NCI-H146 treated with DMSO at 0.1 percent for 48 hours (cell line): ENCODE measurements at regions not wholly inside any gene's neighbourhood (a gene's known extent, or its start where the extent isn't known, plus 50 kb on each side); places are given as distances from the start of the nearest gene placed in this dataset.
A peak's percentile ranks its signal among the peaks of the same experiment; 100 is the strongest.
"Not testable (repeated sequence)": the region's sequence is repeated elsewhere in the genome, so short reads cannot be mapped to it uniquely, and the experiment has no call there.

ENCODE experiments used
- DNase-seq: peaks from one replicate; lab custom pipeline; 2025; ENCODE audit not compliant: unreplicated experiment; lab: John Stamatoyannopoulos, UW

GRCh38 chr3:181971424-181971823 is 259.7 kb downstream of the SOX2 start:
- DNase-seq, result no peak

- DNase-seq, result no peak
Observed at GRCh38 chr3:181974198-181974597, 262.5 kb downstream of the SOX2 start.

GRCh38 chr3:181976526-181976925 is 264.8 kb downstream of the SOX2 start:
- DNase-seq, result no peak

- no peak for DNase-seq
Observed at GRCh38 chr3:181985386-181985785, 273.7 kb downstream of the SOX2 start.

GRCh38 chr3:181987736-181988135 is 276.0 kb downstream of the SOX2 start:
- peak; percentile 100 for DNase-seq

GRCh38 chr3:181998828-181999227 is 287.1 kb downstream of the SOX2 start:
- DNase-seq, result no peak

- no peak for DNase-seq
Observed at GRCh38 chr3:181999314-181999713, 287.6 kb downstream of the SOX2 start.

GRCh38 chr3:182000447-182000846 is 288.7 kb downstream of the SOX2 start:
- DNase-seq, result no peak

GRCh38 chr3:182005219-182005618 is 293.5 kb downstream of the SOX2 start:
- no peak for DNase-seq

- DNase-seq, result no peak
Observed at GRCh38 chr3:182005701-182006100, 294.0 kb downstream of the SOX2 start.

- no peak for DNase-seq
Observed at GRCh38 chr3:182006431-182006830, 294.7 kb downstream of the SOX2 start.

GRCh38 chr3:182007441-182007840 is 295.7 kb downstream of the SOX2 start:
- no peak for DNase-seq

- DNase-seq, result no peak
Observed at GRCh38 chr3:182018361-182018760, 306.6 kb downstream of the SOX2 start.

GRCh38 chr3:182019926-182020325 is 308.2 kb downstream of the SOX2 start:
- no peak for DNase-seq

- DNase-seq, result no peak
Observed at GRCh38 chr3:182023843-182024242, 312.1 kb downstream of the SOX2 start.

GRCh38 chr3:182027366-182027765 is 315.6 kb downstream of the SOX2 start:
- no peak for DNase-seq

- DNase-seq, result no peak
Observed at GRCh38 chr3:182028081-182028480, 316.4 kb downstream of the SOX2 start.

GRCh38 chr3:182034231-182034630 is 322.5 kb downstream of the SOX2 start:
- DNase-seq, result not testable (repeated sequence)

GRCh38 chr3:182035324-182035723 is 323.6 kb downstream of the SOX2 start:
- DNase-seq, result no peak

GRCh38 chr3:182036382-182036781 is 324.7 kb downstream of the SOX2 start:
- no peak for DNase-seq

GRCh38 chr3:182041668-182042291 is 330.1 kb downstream of the SOX2 start:
- no peak for DNase-seq

GRCh38 chr3:182045736-182046135 is 334.0 kb downstream of the SOX2 start:
- no peak for DNase-seq

GRCh38 chr3:182046166-182046764 is 334.5 kb downstream of the SOX2 start:
- DNase-seq, result no peak
